ENCODE measurements at regions not wholly inside any gene's neighbourhood (a gene's known extent, or its start where the extent isn't known, plus 50 kb on each side); places are given as distances from the start of the nearest gene placed in this dataset.

DNA sequence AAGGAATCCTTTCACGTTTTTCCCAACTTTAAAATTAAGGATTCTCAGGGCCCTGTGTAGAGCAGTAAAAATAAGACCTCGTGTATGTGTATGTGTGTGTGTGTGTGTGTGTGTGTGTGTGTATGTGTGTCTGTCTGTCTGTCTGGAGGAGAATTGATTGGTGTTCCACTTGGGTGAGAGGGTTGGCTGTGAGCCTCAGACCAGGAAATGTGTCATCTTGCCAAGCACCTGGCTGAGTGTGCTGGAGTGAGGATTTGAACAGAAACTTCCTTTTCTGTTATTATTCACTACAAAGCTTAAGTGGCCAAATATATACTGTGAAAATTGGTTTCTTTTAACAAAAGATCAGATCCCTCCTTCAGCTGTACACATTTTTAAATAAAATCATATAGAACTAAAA is 103.6 kb upstream of the NUDT6 start:
- DNase-seq (ENCODE audit: low read depth) = peak; percentile 33

GRCh38 chr4:123031664-123032063 is 109.3 kb upstream of the NUDT6 start:
- DNase-seq (ENCODE audit: low read depth) = no peak

GRCh38 chr4:123034023-123034422 is 111.6 kb upstream of the NUDT6 start:
- DNase-seq (ENCODE audit: low read depth) = peak; percentile 62

- DNase-seq (ENCODE audit: low read depth) = no peak
These were observed 112.8 kb upstream of the NUDT6 start for GRCh38 chr4:123035239-123035638.

GRCh38 chr4:123037804-123038203 is 115.4 kb upstream of the NUDT6 start:
- DNase-seq (ENCODE audit: low read depth) = peak; percentile 77

DNA sequence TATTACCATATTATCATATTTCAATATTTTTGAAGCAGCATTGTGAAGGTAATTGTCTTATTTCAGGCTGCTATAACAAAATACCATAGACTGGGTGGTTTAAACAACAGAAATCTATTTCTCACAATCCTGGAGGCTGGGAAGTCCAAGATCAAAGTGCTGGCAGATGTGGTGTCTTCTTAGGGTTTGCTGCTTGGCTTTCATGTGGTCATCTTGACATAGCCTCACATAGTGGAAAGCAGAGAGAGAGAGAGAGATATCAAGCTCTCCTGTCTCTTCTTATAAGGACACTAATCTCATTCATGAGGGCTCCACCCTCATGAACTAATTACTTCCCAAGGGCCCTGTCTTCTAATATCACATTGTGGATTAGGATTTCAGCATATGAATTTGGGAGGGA is 119.7 kb upstream of the NUDT6 start:
- no peak for DNase-seq (ENCODE audit: low read depth)

DNA sequence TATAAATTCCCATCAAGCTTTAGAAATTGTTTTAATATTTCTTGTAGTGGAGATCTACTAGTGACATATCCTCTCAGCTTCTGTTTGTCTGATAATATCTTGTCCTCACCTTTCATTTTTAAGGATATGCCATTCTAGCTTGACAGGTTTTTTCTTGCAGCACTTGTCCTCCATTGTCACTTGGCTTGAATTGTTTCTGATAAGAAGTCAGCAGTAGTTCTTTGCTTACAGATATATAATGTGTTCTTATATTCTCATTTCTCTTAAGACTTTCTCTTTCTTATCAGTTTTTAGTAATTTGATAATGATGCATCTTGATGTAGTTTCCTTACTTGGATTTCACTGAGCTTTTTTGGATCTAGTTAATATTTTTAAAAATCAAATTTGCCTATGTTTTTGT is 120.6 kb upstream of the NUDT6 start:
- no peak for DNase-seq (ENCODE audit: low read depth)

GRCh38 chr4:123043793-123044425 is 121.5 kb upstream of the NUDT6 start:
- no peak for DNase-seq (ENCODE audit: low read depth)

DNA sequence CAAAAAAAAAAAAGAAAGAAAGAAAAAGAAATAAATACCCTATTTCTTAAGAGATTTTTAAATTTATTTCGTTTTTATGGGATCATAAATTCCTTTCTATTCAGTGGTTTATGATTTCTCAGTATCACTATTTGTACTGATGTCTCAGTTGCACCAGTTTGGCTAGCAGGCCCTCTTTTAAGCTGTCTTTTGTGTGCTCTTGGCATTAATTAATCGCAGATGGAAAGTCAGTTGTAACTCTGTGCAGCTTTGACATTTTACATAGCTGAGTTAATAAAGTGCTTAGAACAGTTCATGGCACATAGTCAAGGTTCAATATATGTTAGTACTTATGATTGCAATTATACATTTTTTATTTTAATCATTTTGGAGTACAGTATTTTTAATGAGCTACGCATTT is 123.7 kb upstream of the NUDT6 start:
- peak; percentile 9 for DNase-seq (ENCODE audit: low read depth)

DNA sequence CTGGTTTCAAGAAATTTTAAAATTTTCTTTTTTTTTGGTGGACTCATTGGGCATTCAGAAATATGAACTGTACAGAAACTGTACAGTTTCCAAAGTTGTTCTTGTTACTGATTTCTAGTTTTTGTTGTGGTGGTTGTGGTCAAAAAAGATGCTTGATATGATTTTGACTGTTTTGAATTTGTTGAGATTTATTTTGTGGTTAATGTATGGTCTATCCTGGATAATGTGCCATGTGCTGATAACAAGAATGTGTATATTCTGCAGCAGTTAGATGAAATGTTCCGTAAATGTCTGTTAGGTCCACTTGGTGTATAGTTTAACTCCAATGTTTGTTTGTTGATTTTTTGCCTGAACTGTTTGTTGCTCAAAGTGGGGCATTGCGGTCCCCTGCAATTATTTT is 127.6 kb upstream of the NUDT6 start:
- DNase-seq (ENCODE audit: low read depth) = no peak

DNA sequence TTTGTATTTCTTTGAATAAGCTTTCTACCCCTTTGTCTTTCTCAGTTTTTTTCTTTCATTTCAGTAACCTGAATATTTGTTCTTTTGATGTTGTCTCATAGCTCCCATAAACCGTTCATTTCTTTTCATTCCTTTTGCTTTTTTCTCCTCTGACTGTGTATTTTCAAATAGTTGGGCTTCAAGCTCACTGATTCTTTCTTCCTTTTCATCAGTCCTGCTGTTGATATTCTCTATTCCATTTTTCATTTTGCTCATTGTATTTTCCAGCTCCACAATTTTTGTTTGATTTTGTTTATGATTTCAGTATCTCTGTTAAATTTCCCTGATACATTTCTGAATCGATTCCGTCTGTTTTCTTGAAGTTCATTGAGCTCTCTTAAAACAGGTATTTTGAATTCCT is 129.6 kb upstream of the NUDT6 start:
- no peak for DNase-seq (ENCODE audit: low read depth)

- DNase-seq (ENCODE audit: low read depth) = peak; percentile 61
These were observed 133.5 kb upstream of the NUDT6 start for GRCh38 chr4:123055943-123056342.

GRCh38 chr4:123060039-123060770 is 137.8 kb upstream of the NUDT6 start:
- no peak for DNase-seq (ENCODE audit: low read depth)

DNA sequence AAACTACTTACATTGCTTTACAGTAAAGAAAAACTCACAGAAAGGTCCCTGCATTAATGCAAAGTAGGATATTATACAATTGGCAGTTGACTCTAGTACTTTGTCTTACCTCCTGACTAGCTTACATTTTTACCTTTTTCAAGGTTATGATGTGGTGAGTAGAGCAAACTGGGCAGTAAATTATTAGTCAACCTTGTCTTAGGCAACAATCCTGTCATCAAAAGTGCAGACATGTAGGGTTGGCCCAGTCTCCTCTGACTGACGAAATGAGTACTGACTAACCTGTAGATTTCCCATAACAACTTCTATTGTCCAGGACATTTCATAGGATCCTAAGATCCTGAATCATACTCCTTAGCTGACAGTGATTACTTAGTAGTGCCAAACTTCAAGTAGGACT is 142.0 kb upstream of the NUDT6 start:
- no peak for DNase-seq (ENCODE audit: low read depth)

DNA sequence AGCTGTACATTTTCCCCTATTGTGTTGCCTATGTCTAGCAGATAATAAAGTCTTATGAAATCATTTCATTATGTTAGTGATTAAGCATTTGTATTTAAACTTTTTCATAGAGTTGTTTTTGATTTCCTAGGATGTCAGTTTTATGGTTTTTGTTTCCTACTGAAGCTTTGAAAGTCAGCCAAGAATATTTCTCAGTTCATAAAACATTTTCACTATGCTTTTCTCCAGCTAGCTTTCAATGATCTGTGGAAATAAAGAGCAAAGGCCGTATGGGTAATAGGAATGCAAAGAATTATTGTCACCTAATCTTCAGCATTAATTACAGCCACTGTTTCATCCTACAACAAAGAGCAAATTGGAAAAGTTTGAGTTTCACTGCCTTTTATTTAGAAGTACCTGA is 145.7 kb upstream of the NUDT6 start:
- DNase-seq (ENCODE audit: low read depth) = peak; percentile 30

DNA sequence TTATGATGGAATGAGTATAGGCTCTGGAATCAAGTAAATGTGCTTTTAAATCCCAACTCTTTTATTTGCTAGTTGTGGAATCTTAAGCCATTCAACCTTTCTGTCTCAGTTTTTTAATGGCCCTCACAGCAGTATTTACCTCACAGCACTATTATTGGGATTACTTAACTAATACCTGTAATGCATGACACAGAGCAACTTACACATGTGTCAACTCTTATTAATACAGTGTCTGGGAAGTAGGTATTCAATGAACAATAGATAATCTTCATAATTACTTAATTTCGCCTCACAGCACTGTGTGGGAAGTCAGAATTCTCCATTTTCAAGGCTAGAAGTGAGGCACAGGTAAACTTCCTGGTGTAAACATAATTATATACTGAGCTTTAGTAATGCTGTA is 149.7 kb upstream of the NUDT6 start:
- no peak for DNase-seq (ENCODE audit: low read depth)

DNA sequence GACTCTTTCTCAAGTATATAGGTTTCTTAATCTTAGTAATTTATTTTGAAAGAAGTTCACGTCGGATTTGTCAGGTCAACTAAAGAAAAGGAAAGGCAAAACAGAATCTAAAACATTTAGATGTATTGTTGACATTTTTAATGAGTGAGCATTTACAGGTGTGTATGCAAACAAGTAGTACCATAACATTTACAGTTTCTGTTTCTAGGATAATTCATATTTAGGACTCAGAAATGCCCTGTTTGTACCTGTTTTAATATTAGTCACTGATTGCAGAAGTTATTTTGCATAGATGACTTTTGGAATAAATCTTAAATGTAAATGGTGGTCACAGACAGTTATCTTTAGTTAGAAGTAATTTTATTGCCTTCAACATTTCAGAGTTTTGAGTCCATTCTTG is 151.3 kb upstream of the NUDT6 start:
- DNase-seq (ENCODE audit: low read depth) = no peak

GRCh38 chr4:123077330-123077729 is 154.9 kb upstream of the NUDT6 start:
- no peak for DNase-seq (ENCODE audit: low read depth)

DNA sequence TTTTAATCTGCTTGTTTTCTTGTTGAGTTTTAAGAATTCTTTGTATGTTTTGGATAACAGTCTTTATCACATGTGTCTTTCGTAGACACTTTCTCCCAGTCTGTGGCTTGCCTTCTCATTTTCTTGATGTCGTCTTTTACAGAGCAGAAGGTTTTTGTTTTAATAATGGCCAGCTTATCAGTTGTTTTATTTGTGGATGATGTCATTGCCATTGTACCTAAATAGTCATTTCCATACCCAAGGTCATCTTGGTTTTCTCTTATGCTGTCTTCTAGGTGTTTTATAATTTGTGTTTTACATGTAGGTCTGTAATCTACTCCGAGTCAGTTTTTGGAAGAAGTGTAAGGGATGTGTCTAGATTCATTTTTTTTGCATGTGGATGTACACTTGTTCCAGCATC is 159.6 kb upstream of the NUDT6 start:
- DNase-seq (ENCODE audit: low read depth) = no peak

- no peak for DNase-seq (ENCODE audit: low read depth)
These were observed 161.2 kb upstream of the NUDT6 start for GRCh38 chr4:123083646-123084045.

GRCh38 chr4:123088501-123088900 is 166.1 kb upstream of the NUDT6 start:
- no peak for DNase-seq (ENCODE audit: low read depth)

DNA sequence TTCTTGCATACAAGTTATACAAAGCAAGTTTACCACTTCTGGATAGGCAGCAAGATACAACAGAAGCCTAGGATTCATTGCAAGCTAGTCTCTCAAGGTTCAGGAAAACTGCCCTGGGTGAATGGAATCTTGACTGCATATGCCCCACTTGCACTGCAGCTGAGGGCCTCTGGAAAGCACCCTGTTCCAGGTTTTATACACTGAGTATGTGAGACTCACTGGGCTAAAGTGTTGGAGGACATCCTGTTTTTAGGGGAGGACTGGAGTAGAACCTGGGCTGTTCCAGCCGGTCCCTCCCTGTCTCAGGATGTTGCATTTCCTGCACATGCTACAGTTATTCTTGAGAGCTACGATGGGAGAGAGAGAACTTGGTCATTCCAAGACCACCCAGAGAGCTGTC is 168.5 kb upstream of the NUDT6 start:
- no peak for DNase-seq (ENCODE audit: low read depth)

DNA sequence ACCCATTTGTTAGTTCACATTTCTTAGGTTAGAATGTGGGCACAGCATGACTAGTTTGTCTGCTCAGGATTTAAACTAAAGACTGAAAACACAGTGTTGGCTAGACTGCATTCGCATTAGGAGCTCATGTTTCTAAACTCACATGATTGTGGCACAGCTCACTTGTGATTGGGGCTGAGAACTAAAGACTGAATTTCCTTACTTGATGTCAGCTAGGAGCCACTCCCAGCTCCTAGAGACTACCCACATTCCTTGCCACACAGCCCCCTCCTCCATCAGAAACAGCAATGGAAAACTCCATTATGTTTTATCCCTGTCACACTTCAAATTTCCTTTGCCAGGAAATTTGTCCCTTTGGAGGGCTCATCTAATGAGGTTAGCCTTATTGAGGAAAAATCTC is 170.2 kb upstream of the NUDT6 start:
- DNase-seq (ENCODE audit: low read depth) = no peak

- no peak for DNase-seq (ENCODE audit: low read depth)
These were observed 170.8 kb upstream of the NUDT6 start for GRCh38 chr4:123093236-123093635.
